K562 (cell line): ENCODE measurements at regions not wholly inside any gene's neighbourhood (a gene's known extent, or its start where the extent isn't known, plus 50 kb on each side); places are given as distances from the start of the nearest gene placed in this dataset.

Experiments used
- ATAC-seq: fragments of 200-7000 bp; cut with Tn5 transposase; 3 replicates; pipeline ENCODE4 v1.9.1; 2020; ENCODE audit warnings: moderate library complexity
- BruUV-seq: library from RNA; stranded (reverse); fragments of 400-500 nt; replicated peaks from 2 replicates; lab custom pipeline; 2021; lab: Mats Ljungman, UMichigan
- CTCF ChIA-PET: fragments of 300-600 bp; formaldehyde crosslinking; extraction: SDS; loops from one replicate; lab custom pipeline; 2021; ENCODE audit warnings: low intra/inter-chr PET ratio; lab: Yijun Ruan, JAX
- POLR2A ChIA-PET: fragments of 300-600, 350-650 bp; sonication (Branson Sonifier 250); formaldehyde crosslinking; extraction: SDS; loops from one replicate; lab custom pipeline; 2021; ENCODE audit warnings: antibody characterized with exemption, inconsistent platforms; lab: Yijun Ruan, JAX
- DNase-seq, 4 experiments: peaks; one replicate each; pipeline versions ENCODE4 v3.0.0 to v3.0.0-alpha.2; 2011 to 2018; ENCODE audit warnings: low spot score in 3 of 4, mixed read lengths in 3 of 4; ENCODE audit errors: extremely low read depth in 1 of 4
- FAIRE-seq: peaks from 2 replicates; lab custom pipeline; 2011; peaks lifted over from hg19 to GRCh38; lab: Jason Lieb, UNC
- H2AFZ ChIP-seq: 2 replicates; pipeline ENCODE4 v1.6.0; 2011; ENCODE audit warnings: low read depth, low read length, control low read depth, inconsistent platforms
- H3K27ac ChIP-seq: fragments of 200-600 bp; 3 replicates; pipeline ENCODE4 v1.8.0; 2011; ENCODE audit warnings: low read depth, mild to moderate bottlenecking, control low read depth, inconsistent platforms, low read length, moderate library complexity, mixed read lengths; ENCODE audit errors: extremely low read depth
- H3K27me3 ChIP-seq, 2 experiments: fragments of 300-600 bp in 1 of 2; 2 replicates in 1 of 2; 3 replicates in 1 of 2; pipeline versions ENCODE4 v1.6.0 to v1.8.0; 2011; ENCODE audit warnings: inconsistent platforms in 2 of 2, low read length in 2 of 2, mild to moderate bottlenecking in 1 of 2, mixed read lengths in 1 of 2, moderate library complexity in 1 of 2; ENCODE audit not compliant: control insufficient read depth in 2 of 2, insufficient read depth in 2 of 2
- H3K36me3 ChIP-seq: fragments of 300-600 bp; 3 replicates; pipeline ENCODE4 v1.8.0; 2011; ENCODE audit warnings: mild to moderate bottlenecking, low read length, inconsistent platforms; ENCODE audit not compliant: control insufficient read depth, insufficient read depth
- H3K4me1 ChIP-seq, 2 experiments: fragments of 200-600 bp in 1 of 2; replicated peaks in 1 of 2; 2 replicates in 1 of 2; 3 replicates in 1 of 2; pipeline versions ENCODE4 v1.5.1 to v1.8.0; 2011; ENCODE audit warnings: inconsistent platforms in 2 of 2, low read length in 2 of 2, mild to moderate bottlenecking in 1 of 2, mixed read lengths in 1 of 2, moderate library complexity in 1 of 2; ENCODE audit not compliant: control insufficient read depth in 2 of 2, insufficient read depth in 2 of 2
- H3K4me2 ChIP-seq: 2 replicates; pipeline ENCODE4 v1.6.1; 2011; ENCODE audit warnings: low read length, control low read depth, inconsistent platforms, mixed read lengths; ENCODE audit not compliant: insufficient read depth
- H3K4me3 ChIP-seq: fragments of 200-600 bp; sonication (generic), shearing (Covaris generic); 2 replicates; pipeline ENCODE4 v1.5.1; 2016; ENCODE audit warnings: control low read depth, inconsistent platforms
- H3K79me2 ChIP-seq: fragments of 200-600 bp; 3 replicates; pipeline ENCODE4 v1.8.0; 2011; ENCODE audit warnings: low read length, inconsistent platforms; ENCODE audit not compliant: control insufficient read depth, insufficient read depth
- H3K9ac ChIP-seq, 2 experiments: 2 replicates each; pipeline versions ENCODE4 v1.6.0 to v1.6.1; 2011; ENCODE audit warnings: low read depth in 2 of 2, low read length in 2 of 2, control low read depth in 1 of 2, inconsistent platforms in 1 of 2, mild to moderate bottlenecking in 1 of 2, mixed read lengths in 1 of 2; ENCODE audit not compliant: insufficient read depth in 1 of 2
- H3K9me1 ChIP-seq: one replicate; pipeline ENCODE4 v1.6.0; 2011; ENCODE audit warnings: inconsistent platforms, mild to moderate bottlenecking, low read length, moderate library complexity; ENCODE audit not compliant: control insufficient read depth, insufficient read depth
- H3K9me3 ChIP-seq: replicated peaks from 2 replicates; pipeline ENCODE4 v1.5.1; 2011; ENCODE audit warnings: low read depth, low read length, inconsistent platforms; ENCODE audit not compliant: control insufficient read depth, insufficient read depth
- H4K20me1 ChIP-seq: replicated peaks from 2 replicates; pipeline ENCODE4 v1.6.1; 2011; ENCODE audit warnings: low read length, inconsistent platforms, mixed read lengths; ENCODE audit not compliant: control insufficient read depth, insufficient read depth
- BHLHE40 ChIP-seq: IDR thresholded peaks from 2 replicates; pipeline ENCODE4 v1.6.1; 2011; ENCODE audit warnings: low read length, improper control_type of control experiment
- CREB5 ChIP-seq: fragments of 250-450 bp; sonication (Bioruptor Pico); IDR thresholded peaks from 2 replicates; pipeline ENCODE4 v1.5.0; 2020; ENCODE audit warnings: mild to moderate bottlenecking
- ETV1 ChIP-seq: fragments of 450-650 bp; conservative IDR thresholded peaks from 2 replicates; pipeline ENCODE4 v1.6.1; 2016; ENCODE audit warnings: missing genetic modification characterization, control low read depth, low read depth, missing compliant biosample characterization
- SIN3A ChIP-seq, 2 experiments: fragments of 150-350 bp in 1 of 2; IDR thresholded peaks; 2 replicates each; pipeline ENCODE4 v1.6.1; 2011 to 2016; ENCODE audit warnings: borderline replicate concordance in 2 of 2, low read depth in 2 of 2, low read length in 2 of 2, mild to moderate bottlenecking in 2 of 2, moderate library complexity in 2 of 2; ENCODE audit not compliant: control insufficient read depth in 1 of 2
- SMAD2 ChIP-seq: fragments of 150-350 bp; IDR thresholded peaks from 2 replicates; pipeline ENCODE4 v1.6.1; 2014; ENCODE audit warnings: low read depth, mild to moderate bottlenecking, low read length
- ZNF407 ChIP-seq: fragments of 450-650 bp; IDR thresholded peaks from 2 replicates; pipeline ENCODE4 v1.6.1; 2016; ENCODE audit warnings: low read depth
- ZNF785 ChIP-seq: fragments of 250-450 bp; sonication (Bioruptor Pico); IDR thresholded peaks from 2 replicates; pipeline ENCODE4 v1.4.0; 2020; ENCODE audit warnings: mild to moderate bottlenecking
- WGBS: fragments of 100-300 bp; shearing (Covaris generic); methylation state at CpG from one replicate; pipeline ENCODE4 v1.1.6; 2016; ENCODE audit warnings: low coverage, mixed read lengths; ENCODE audit not compliant: insufficient coverage; ENCODE audit errors: missing lambda C conversion rate; 5-methylcytosine and 5-hydroxymethylcytosine counted together
- in situ Hi-C: fragments of 300-500 bp; cut with MboI; formaldehyde crosslinking; loops from 4 replicates; pipeline ENCODE4 v1.15.0; 2018; ENCODE audit warnings: inconsistent platforms, mixed read lengths
- intact Hi-C: fragments of 100-400 bp; cut with micrococcal nuclease; formaldehyde crosslinking; loops from 2 replicates; pipeline ENCODE4 v1.14.2; 2022

- Histone ChIP-seq H3K27me3 (no peaks in the 10 kb centered on the region), H3K27ac (no peak overlapping the region), H3K4me3 (no peak overlapping the region), H3K36me3 (no peaks in the 10 kb centered on the region)
- CTCF ChIA-PET: no interaction called here
- TF ChIP-seq ZNF785 (CRISPR knock-in tag) (no peak), SIN3A (IDR thresholded peaks at IDR 0.05; ENCODE audit: borderline replicate concordance in 2 of 2, control insufficient read depth in 1 of 2, low read depth in 2 of 2, low read length in 2 of 2) (no peak)
- TF ChIP-seq, all 486 proteins: peak for 0
- 4% methylated on average over 3 of the region's 3 CpGs for WGBS
- H2AFZ ChIP-seq: no peak overlapping the region
- H3K9me3 ChIP-seq: no peaks in the 10 kb centered on the region
- no peaks in the 10 kb centered on the region for H3K4me1 ChIP-seq
- no peak overlapping the region for H3K4me2 ChIP-seq
- FAIRE-seq: no peak
- intact Hi-C loops: no loop called here
- no peaks in the 10 kb centered on the region for H3K79me2 ChIP-seq
- no peaks in the 10 kb centered on the region for H4K20me1 ChIP-seq
- POLR2A ChIA-PET: no interaction called here
- no peak overlapping the region for H3K9ac ChIP-seq
- no peaks in the 10 kb centered on the region for H3K9me1 ChIP-seq
- in situ Hi-C loops: no loop called here
- no peak for ATAC-seq
- no TSS peak for BruUV-seq
- no peak for DNase-seq
Measured at GRCh38 chr17:71914042-71914441, 206.8 kb upstream of the SOX9 start.

GRCh38 chr17:71914812-71915211 is 206.0 kb upstream of the SOX9 start:
- CTCF ChIA-PET: no interaction called here
- H3K9me1 ChIP-seq: no peaks in the 10 kb centered on the region
- WGBS: 0% methylated on average over 2 of the region's 2 CpGs
- no peak overlapping the region for H2AFZ ChIP-seq
- FAIRE-seq (no peak), ATAC-seq (no peak), DNase-seq (no peak)
- no peaks in the 10 kb centered on the region for H4K20me1 ChIP-seq
- no TSS peak for BruUV-seq
- no peaks in the 10 kb centered on the region for H3K4me1 ChIP-seq
- in situ Hi-C loops: no loop called here
- H3K4me3 ChIP-seq: no peak overlapping the region
- no peak overlapping the region for H3K4me2 ChIP-seq
- H3K36me3 ChIP-seq: no peaks in the 10 kb centered on the region
- intact Hi-C loops: no loop called here
- H3K9ac ChIP-seq: no peak overlapping the region
- H3K9me3 ChIP-seq: no peaks in the 10 kb centered on the region
- H3K27ac ChIP-seq: no peak overlapping the region
- H3K27me3 ChIP-seq: no peaks in the 10 kb centered on the region
- POLR2A ChIA-PET: no interaction called here
- no peaks in the 10 kb centered on the region for H3K79me2 ChIP-seq
- TF ChIP-seq CREB5 (CRISPR knock-in tag) (no peak), ZNF407 (no peak), SMAD2 (no peak), BHLHE40 (no peak), ETV1 (tag) (no peak)
